ENCODE measurements at regions not wholly inside any gene's neighbourhood (a gene's known extent, or its start where the extent isn't known, plus 50 kb on each side); places are given as distances from the start of the nearest gene placed in this dataset.

DNA sequence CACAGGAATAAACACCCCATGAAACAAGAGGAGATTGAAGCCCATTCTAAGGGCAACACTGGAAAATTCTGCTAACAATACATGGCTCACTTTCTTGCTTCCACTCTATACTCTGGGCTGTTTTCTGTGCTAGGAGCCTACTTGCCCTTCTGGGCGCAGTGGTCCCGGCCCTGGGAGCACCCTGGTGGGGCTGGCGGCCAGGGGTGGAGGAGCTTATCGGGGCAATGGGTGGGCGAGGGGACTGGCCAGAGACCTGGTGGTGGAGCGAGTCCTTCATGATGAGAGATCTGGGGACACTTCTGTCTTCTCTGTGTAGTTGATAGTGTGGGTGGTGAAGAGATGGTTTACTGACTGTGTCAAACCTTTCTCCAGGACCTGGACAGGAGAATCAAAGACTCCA is 1128.5 kb downstream of the TBL1XR1 start (continued):
- no peak for TF ChIP-seq KAT7 (CRISPR knock-in tag; IDR thresholded peaks at IDR 0.05; ENCODE audit: borderline replicate concordance)
- TF ChIP-seq, protein P1, sequence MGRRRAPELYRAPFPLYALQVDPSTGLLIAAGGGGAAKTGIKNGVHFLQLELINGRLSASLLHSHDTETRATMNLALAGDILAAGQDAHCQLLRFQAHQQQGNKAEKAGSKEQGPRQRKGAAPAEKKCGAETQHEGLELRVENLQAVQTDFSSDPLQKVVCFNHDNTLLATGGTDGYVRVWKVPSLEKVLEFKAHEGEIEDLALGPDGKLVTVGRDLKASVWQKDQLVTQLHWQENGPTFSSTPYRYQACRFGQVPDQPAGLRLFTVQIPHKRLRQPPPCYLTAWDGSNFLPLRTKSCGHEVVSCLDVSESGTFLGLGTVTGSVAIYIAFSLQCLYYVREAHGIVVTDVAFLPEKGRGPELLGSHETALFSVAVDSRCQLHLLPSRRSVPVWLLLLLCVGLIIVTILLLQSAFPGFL (CRISPR knock-in tag; IDR thresholded peaks at IDR 0.05; ENCODE audit: borderline replicate concordance) = no peak
- no peak for TF ChIP-seq CDX4 (CRISPR knock-in tag; IDR thresholded peaks at IDR 0.05; ENCODE audit: borderline replicate concordance)
- TF ChIP-seq ATF1 (CRISPR knock-in tag; IDR thresholded peaks at IDR 0.05) = no peak
- TF ChIP-seq MAX (CRISPR knock-in tag; IDR thresholded peaks at IDR 0.05) = no peak
- TF ChIP-seq EMX1 (CRISPR knock-in tag; IDR thresholded peaks at IDR 0.05) = no peak
- TF ChIP-seq CREB1 (CRISPR knock-in tag; IDR thresholded peaks at IDR 0.05) = no peak
- TF ChIP-seq JUN (CRISPR knock-in tag; IDR thresholded peaks at IDR 0.05) = no peak

GRCh38 chr3:176058856-176059255 is 1138.4 kb downstream of the TBL1XR1 start:
- Mint-ChIP-seq H3K36me3 (no peaks in the 10 kb centered on the region), H3K27ac (no peak overlapping the region), H3K4me1 (peaks cover 11% of the 10 kb centered on the region), H3K4me3 (no peak overlapping the region), H3K9me3 (no peaks in the 10 kb centered on the region), H3K27me3 (ENCODE audit: low read depth) (no peaks in the 10 kb centered on the region)
- ATAC-seq (no peak), DNase-seq (ENCODE audit: low spot score) (no peak)
- ChIA-PET POLR2A (no interaction called here), CTCF (no interaction called here)
- TF ChIP-seq ATF6 (CRISPR knock-in tag; IDR thresholded peaks at IDR 0.05) (no peak), MYBL2 (CRISPR knock-in tag; IDR thresholded peaks at IDR 0.05) (no peak), GTF2I (CRISPR knock-in tag; conservative IDR thresholded peaks at IDR 0.05) (no peak), SOX15 (CRISPR knock-in tag; IDR thresholded peaks at IDR 0.05) (no peak), SMAD3 (CRISPR knock-in tag; IDR thresholded peaks at IDR 0.05; ENCODE audit: borderline replicate concordance) (no peak), CREB1 (CRISPR knock-in tag; IDR thresholded peaks at IDR 0.05) (no peak)

DNA sequence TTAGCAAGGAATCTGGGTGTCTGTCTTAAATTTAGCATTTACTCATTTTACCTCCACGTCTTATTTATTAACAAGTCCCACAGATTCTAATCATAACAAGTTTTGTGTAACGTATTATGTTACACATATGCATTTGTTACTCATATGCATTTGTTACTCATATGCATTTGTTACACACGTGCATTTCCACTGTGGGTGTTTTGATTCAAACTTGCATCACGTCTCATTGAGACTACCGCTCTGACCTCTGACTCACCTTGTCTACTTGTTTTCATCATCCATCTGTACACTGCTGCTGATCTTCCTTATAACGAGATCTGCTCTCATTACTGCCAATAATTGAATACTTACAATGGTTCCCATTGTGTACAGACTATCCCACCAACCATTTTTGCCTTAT is 1141.4 kb downstream of the TBL1XR1 start:
- H3K9me3 Mint-ChIP-seq = no peaks in the 10 kb centered on the region
- peaks cover 11% of the 10 kb centered on the region for H3K4me1 Mint-ChIP-seq
- H3K36me3 Mint-ChIP-seq = no peaks in the 10 kb centered on the region
- no peaks in the 10 kb centered on the region for H3K27me3 Mint-ChIP-seq (ENCODE audit: low read depth)
- TF ChIP-seq TEAD4 (CRISPR knock-in tag; IDR thresholded peaks at IDR 0.05) = no peak
- no peak for TF ChIP-seq CREM (CRISPR knock-in tag; IDR thresholded peaks at IDR 0.05)
- TF ChIP-seq, protein P2, sequence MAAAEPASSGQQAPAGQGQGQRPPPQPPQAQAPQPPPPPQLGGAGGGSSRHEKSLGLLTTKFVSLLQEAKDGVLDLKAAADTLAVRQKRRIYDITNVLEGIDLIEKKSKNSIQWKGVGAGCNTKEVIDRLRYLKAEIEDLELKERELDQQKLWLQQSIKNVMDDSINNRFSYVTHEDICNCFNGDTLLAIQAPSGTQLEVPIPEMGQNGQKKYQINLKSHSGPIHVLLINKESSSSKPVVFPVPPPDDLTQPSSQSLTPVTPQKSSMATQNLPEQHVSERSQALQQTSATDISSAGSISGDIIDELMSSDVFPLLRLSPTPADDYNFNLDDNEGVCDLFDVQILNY (CRISPR knock-in tag; IDR thresholded peaks at IDR 0.05) = no peak
- no peak for TF ChIP-seq NFYB (CRISPR knock-in tag; conservative IDR thresholded peaks at IDR 0.05; ENCODE audit: low read depth)
- TF ChIP-seq, protein P3, sequence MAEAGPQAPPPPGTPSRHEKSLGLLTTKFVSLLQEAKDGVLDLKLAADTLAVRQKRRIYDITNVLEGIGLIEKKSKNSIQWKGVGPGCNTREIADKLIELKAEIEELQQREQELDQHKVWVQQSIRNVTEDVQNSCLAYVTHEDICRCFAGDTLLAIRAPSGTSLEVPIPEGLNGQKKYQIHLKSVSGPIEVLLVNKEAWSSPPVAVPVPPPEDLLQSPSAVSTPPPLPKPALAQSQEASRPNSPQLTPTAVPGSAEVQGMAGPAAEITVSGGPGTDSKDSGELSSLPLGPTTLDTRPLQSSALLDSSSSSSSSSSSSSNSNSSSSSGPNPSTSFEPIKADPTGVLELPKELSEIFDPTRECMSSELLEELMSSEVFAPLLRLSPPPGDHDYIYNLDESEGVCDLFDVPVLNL (CRISPR knock-in tag; IDR thresholded peaks at IDR 0.05; ENCODE audit: borderline replicate concordance, low read depth) = no peak
- no peak for TF ChIP-seq ZNF671 (CRISPR knock-in tag; IDR thresholded peaks at IDR 0.05)
- TF ChIP-seq SOX15 (CRISPR knock-in tag; IDR thresholded peaks at IDR 0.05) = no peak
- no peak for TF ChIP-seq ATF2 (CRISPR knock-in tag; IDR thresholded peaks at IDR 0.05; ENCODE audit: borderline replicate concordance, low read depth)
- TF ChIP-seq ZNF232 (CRISPR knock-in tag; IDR thresholded peaks at IDR 0.05) = no peak
- no peak for TF ChIP-seq FOXP1 (CRISPR knock-in tag; IDR thresholded peaks at IDR 0.05; ENCODE audit: borderline replicate concordance)
- no peak for TF ChIP-seq ZNF416 (CRISPR knock-in tag; IDR thresholded peaks at IDR 0.05)
- TF ChIP-seq, protein P4, sequence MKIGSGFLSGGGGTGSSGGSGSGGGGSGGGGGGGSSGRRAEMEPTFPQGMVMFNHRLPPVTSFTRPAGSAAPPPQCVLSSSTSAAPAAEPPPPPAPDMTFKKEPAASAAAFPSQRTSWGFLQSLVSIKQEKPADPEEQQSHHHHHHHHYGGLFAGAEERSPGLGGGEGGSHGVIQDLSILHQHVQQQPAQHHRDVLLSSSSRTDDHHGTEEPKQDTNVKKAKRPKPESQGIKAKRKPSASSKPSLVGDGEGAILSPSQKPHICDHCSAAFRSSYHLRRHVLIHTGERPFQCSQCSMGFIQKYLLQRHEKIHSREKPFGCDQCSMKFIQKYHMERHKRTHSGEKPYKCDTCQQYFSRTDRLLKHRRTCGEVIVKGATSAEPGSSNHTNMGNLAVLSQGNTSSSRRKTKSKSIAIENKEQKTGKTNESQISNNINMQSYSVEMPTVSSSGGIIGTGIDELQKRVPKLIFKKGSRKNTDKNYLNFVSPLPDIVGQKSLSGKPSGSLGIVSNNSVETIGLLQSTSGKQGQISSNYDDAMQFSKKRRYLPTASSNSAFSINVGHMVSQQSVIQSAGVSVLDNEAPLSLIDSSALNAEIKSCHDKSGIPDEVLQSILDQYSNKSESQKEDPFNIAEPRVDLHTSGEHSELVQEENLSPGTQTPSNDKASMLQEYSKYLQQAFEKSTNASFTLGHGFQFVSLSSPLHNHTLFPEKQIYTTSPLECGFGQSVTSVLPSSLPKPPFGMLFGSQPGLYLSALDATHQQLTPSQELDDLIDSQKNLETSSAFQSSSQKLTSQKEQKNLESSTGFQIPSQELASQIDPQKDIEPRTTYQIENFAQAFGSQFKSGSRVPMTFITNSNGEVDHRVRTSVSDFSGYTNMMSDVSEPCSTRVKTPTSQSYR (CRISPR knock-in tag; IDR thresholded peaks at IDR 0.05) = no peak
- TF ChIP-seq ZNF138 (CRISPR knock-in tag; conservative IDR thresholded peaks at IDR 0.05) = no peak
- no peak for DNase-seq (ENCODE audit: low spot score)
- no peak overlapping the region for H3K27ac Mint-ChIP-seq
- CTCF ChIA-PET = no interaction called here
- no peak overlapping the region for H3K4me3 Mint-ChIP-seq
- ATAC-seq = no peak
- POLR2A ChIA-PET = no interaction called here

All from WTC11 (cell line).